Heart left ventricle (tissue), 16 donors: ENCODE measurements at regions not wholly inside any gene's neighbourhood (a gene's known extent, or its start where the extent isn't known, plus 50 kb on each side); places are given as distances from the start of the nearest gene placed in this dataset.
"Not testable (repeated sequence)": the region's sequence is repeated elsewhere in the genome, so short reads cannot be mapped to it uniquely, and the experiment has no call there.

Source experiments
- ATAC-seq, 4 donors: fragments of 200-7000 bp; cut with Tn5 transposase; one replicate each; pipeline ENCODE4 v1.9.1; 2020 to 2022; ENCODE audit warnings: moderate library complexity in 4 of 4, mild to moderate bottlenecking in 3 of 4, moderate number of reproducible peaks in 1 of 4
- DNase-seq, 5 donors: peaks; one replicate each; pipeline ENCODE4 v3.0.0-alpha.2; 2020
- H3K27ac ChIP-seq, 12 donors: fragments of 200-600 bp; sonication (generic) in 4 of 12; one replicate each; pipeline versions ENCODE4 v1.5.0 to v1.8.0; 2016 to 2022; ENCODE audit warnings: mild to moderate bottlenecking in 2 of 12
- H3K27me3 ChIP-seq, 9 donors: fragments of 200-600 bp; sonication (generic) in 2 of 9; one replicate each; pipeline versions ENCODE4 v1.5.1 to v1.8.0; 2016 to 2022; ENCODE audit warnings: mild to moderate bottlenecking in 3 of 9
- H3K36me3 ChIP-seq, 9 donors: fragments of 200-600 bp; sonication (generic) in 2 of 9; one replicate each; pipeline versions ENCODE4 v1.5.0 to v1.8.0; 2018 to 2022; ENCODE audit warnings: mild to moderate bottlenecking in 2 of 9
- H3K4me1 ChIP-seq, 12 donors: fragments of 200-600 bp; sonication (generic) in 4 of 12; one replicate each; pipeline versions ENCODE4 v1.5.0 to v1.8.0; 2016 to 2022; ENCODE audit warnings: mild to moderate bottlenecking in 3 of 12
- H3K4me3 ChIP-seq, 12 donors: fragments of 200-600 bp; sonication (generic) in 4 of 12; one replicate each; pipeline versions ENCODE4 v1.5.0 to v1.8.0; 2017 to 2022; ENCODE audit warnings: mild to moderate bottlenecking in 9 of 12, moderate library complexity in 4 of 12
- H3K9me3 ChIP-seq, 12 donors: fragments of 200-600 bp; sonication (generic) in 4 of 12; one replicate each; pipeline versions ENCODE4 v1.5.0 to v1.8.0; 2016 to 2022; ENCODE audit warnings: mild to moderate bottlenecking in 1 of 12
- WGBS, 4 donors: extraction: QIAGEN DNeasy Blood & Tissue Kit in 2 of 4; methylation state at CpG; one replicate each; pipeline versions ENCODE4 v1.1.5 to v1.1.7; 2013 to 2018; 5-methylcytosine and 5-hydroxymethylcytosine counted together
- intact Hi-C, 10 donors: fragments of 100-400 bp; cut with DNase I; formaldehyde crosslinking; loops; one replicate each; pipeline versions ENCODE4 v1.11.1 to v1.14.2; 2022
- donor health status: ischemic (EF 13 %, LVEDD 7.1; RV severe dilation, severe dysfunction).
- donor health status: healthy with polysubstance abuse.
- donor health status: DM: no; HTN: yes; CAD: no.
- donor health status: DM: no; HTN: no; CAD: no.
- donor health status: ischemic (EF 25% LVEDD 6.9; RV normal size, moderate dysfunction).
- donor health status: ischemic (EF 25% LVEDD 5.7; RV mildly dilated, moderate dysfunction).
- donor health status: healthy.
- donor health status: DM: yes; HTN: yes; CAD: no.
- donor health status: ischemic (EF 35%, LVEDD 5.7; RV mildly dilated, moderate dysfunction).
- donor health status: nonischemic (EF 11% LVEDD 7.7; RV severe dilation, severe dysfunction).
- donor health status: DM: yes; HTN: yes; CAD: no.
- donor health status: PGD.
- donor health status: ischemic (EF 29% LVEDD 5.4; RV normal size, mild dysfunction).
- donor health status: nonischemic (EF 23%, LVEDD 6.1; RV moderate dilation, normal function).

DNA sequence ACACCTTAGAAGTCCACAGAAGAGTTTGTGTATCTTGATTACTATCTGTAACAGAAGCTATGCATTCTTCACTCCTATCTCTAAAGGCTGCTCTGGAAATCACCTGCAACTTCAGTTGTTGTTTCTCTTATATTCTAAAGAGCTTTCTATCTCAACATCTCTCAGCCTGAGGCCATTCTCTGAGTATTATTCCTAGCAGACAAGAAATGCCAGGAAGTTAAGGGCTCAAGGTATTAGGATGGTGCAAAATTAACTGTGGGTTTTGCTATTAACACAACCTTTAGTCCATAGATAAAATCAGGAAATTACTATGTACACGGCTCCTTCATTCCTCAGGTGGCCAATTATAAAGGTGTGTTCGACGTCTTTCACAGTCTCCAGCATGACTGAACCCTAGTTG is 257.2 kb upstream of the ZNF337 start:
- ATAC-seq, H3K4me1 ChIP-seq, intact Hi-C loops, H3K4me3 ChIP-seq, H3K27ac ChIP-seq, H3K9me3 ChIP-seq, H3K36me3 ChIP-seq, DNase-seq: not testable (repeated sequence)
- H3K27me3 ChIP-seq, result peaks cover 0 to 12% (median 0%) of the 10 kb centered on the region in 9 donors
- WGBS, 4 donors, result 72 to 82% (median 73%) methylated on average over 3 of the region's 3 CpGs

- H3K27ac ChIP-seq, intact Hi-C loops, H3K36me3 ChIP-seq, H3K27me3 ChIP-seq, H3K9me3 ChIP-seq, ATAC-seq, DNase-seq, H3K4me1 ChIP-seq, H3K4me3 ChIP-seq: not testable (repeated sequence)
- WGBS, 4 donors, result 80 to 95% (median 89%) methylated on average over 1 to 2 of the region's 2 CpGs
These were observed 238.6 kb upstream of the ZNF337 start for GRCh38 chr20:25935230-25935629.

- ATAC-seq, H3K27me3 ChIP-seq, H3K9me3 ChIP-seq, H3K4me1 ChIP-seq, H3K27ac ChIP-seq, H3K36me3 ChIP-seq, DNase-seq, intact Hi-C loops, H3K4me3 ChIP-seq: not testable (repeated sequence)
- WGBS, 4 donors, result 49 to 52% (median 50%) methylated on average over 5 of the region's 5 CpGs
These were observed 236.2 kb upstream of the ZNF337 start for GRCh38 chr20:25932806-25933205.

DNA sequence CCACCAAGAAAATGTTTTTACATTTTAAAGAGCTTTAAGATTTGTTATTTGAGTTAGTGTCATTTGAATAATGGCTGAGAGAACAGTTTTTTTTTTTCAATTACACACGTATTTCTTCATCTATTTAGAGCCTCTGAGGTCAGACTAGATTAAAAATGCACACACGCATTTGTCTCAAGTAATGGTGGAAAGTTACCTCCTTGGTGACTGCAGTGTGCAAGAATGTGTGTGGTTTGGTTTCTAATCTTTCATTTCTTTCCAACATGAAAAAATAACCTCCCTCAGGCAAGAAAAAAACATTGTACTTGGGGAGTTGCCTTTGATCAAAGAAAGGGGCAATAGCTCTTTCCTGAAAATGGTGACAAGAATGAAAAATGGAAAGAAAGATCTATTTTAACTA is 235.5 kb upstream of the ZNF337 start:
- DNase-seq, H3K4me1 ChIP-seq, H3K4me3 ChIP-seq, intact Hi-C loops, H3K27ac ChIP-seq, H3K9me3 ChIP-seq, ATAC-seq, H3K36me3 ChIP-seq, H3K27me3 ChIP-seq: not testable (repeated sequence)
- 28 to 50% (median 43%) methylated on average over 2 of the region's 2 CpGs for WGBS, 4 donors

DNA sequence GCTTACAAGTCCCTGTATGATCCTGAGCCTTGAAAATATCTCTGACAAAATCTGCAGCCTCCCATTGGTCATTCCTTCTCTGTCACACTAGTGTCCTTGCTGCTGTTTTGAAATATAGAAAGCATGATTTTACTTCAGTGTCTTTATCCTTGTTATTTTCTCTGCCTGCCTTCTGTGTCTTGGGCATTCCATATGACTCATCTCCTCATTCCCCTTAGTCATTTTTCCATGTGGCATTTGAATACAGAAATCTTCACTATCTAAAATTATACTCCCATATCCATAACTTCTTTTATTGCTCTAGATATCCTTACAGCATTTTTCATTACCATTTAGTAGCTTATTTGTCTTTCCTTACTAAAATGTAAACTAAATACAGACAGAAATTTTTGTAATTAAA is 205.7 kb upstream of the ZNF337 start:
- H3K4me3 ChIP-seq, H3K4me1 ChIP-seq, intact Hi-C loops, H3K27ac ChIP-seq, H3K27me3 ChIP-seq, H3K36me3 ChIP-seq, DNase-seq, ATAC-seq, H3K9me3 ChIP-seq: not testable (repeated sequence)

DNA sequence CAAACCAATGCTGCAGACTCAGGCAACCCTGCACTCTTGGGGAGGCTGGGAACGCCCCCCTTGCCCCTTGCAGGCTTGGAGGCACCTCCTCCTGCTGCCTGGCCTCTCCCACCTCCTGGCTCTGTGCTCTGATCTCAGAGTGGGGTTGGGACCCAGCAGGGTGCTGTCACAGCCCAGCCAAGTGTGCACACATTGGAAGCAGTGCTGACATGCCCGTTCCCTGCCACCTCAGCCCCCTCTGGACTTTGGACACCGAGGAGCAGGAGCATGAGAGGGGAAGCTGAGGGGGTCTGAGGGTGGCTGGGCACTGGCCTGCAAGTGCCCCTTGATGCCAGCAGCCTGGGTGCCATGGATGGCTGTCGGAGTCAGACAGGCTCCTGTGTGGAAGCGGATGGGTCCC is 202.0 kb upstream of the ZNF337 start:
- intact Hi-C loops, H3K4me3 ChIP-seq, H3K27me3 ChIP-seq, DNase-seq, ATAC-seq, H3K27ac ChIP-seq, H3K9me3 ChIP-seq, H3K4me1 ChIP-seq, H3K36me3 ChIP-seq: not testable (repeated sequence)
- 62 to 85% (median 72%) methylated on average over 3 to 5 of the region's 5 CpGs for WGBS, 4 donors

GRCh38 chr20:25879096-25879495 is 182.4 kb upstream of the ZNF337 start:
- intact Hi-C loops, H3K9me3 ChIP-seq, H3K27me3 ChIP-seq, H3K4me3 ChIP-seq, DNase-seq, H3K27ac ChIP-seq, H3K4me1 ChIP-seq, H3K36me3 ChIP-seq, ATAC-seq: not testable (repeated sequence)
- 88 to 97% (median 92%) methylated on average over 2 of the region's 2 CpGs for WGBS, 4 donors

DNA sequence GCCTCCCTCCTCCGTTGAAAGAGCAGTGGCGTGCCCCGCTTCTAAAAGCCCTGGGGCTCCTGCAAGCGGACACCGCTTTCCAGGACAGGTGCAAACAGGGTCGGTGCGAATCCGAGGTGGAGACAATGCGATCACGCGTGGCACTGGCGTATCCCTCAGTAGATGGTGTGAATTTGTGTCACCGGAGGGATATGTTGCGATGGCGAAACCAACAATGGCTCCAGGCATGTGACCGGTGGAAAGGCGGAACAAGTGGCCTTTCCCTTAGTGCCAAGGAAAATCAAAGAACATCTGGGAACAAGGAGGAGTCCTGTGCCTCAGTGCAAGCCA is 172.0 kb upstream of the ZNF337 start:
- H3K9me3 ChIP-seq, H3K36me3 ChIP-seq, ATAC-seq, H3K27ac ChIP-seq, H3K27me3 ChIP-seq: not testable (repeated sequence)
- intact Hi-C loops, result loop anchor here in 2 of 10 donors (5.0 kb wide), 2 partner anchors 171 to 246 kb away; partner anchors contain the start of genes ZNF337 (in 2 of the 2) and NANP (in 1 of the 2)
- DNase-seq, result peak in 1 of 5 donors; percentile 47
- Histone ChIP-seq H3K4me3 (peak overlapping the region; percentile 32 to 70 (median 53)), H3K4me1 (peaks cover 0 to 30% (median 7%) of the 10 kb centered on the region in 12 donors)
- WGBS, 4 donors, result 22 to 40% (median 24%) methylated on average over 17 of the region's 17 CpGs
